HFF-Myc (cell line): ENCODE measurements at regions not wholly inside any gene's neighbourhood (a gene's known extent, or its start where the extent isn't known, plus 50 kb on each side); places are given as distances from the start of the nearest gene placed in this dataset.

ENCODE experiments used
- DNase-seq: peaks from one replicate; pipeline ENCODE4 v3.0.0-alpha.2; 2011; ENCODE audit warnings: low read depth; ENCODE audit errors: extremely low read depth
- H3K4me3 ChIP-seq: replicated peaks from 2 replicates; pipeline ENCODE4 v1.5.1; 2011; ENCODE audit warnings: low read depth, mild to moderate bottlenecking, control low read depth, low read length
- CTCF ChIP-seq: IDR thresholded peaks from 2 replicates; pipeline ENCODE4 v1.5.1; 2012; ENCODE audit warnings: mild to moderate bottlenecking, low read depth, low read length, control low read depth; ENCODE audit errors: missing control alignments

GRCh38 chr9:23153058-23153457, 673.0 kb downstream of the ELAVL2 start:
- no peak for DNase-seq
- H3K4me3 ChIP-seq = no peak overlapping the region
- no peak for TF ChIP-seq CTCF

GRCh38 chr9:23160491-23160890, 665.5 kb downstream of the ELAVL2 start:
- TF ChIP-seq CTCF = no peak
- DNase-seq = no peak
- no peak overlapping the region for H3K4me3 ChIP-seq

- no peak for DNase-seq
- no peak for TF ChIP-seq CTCF
- no peak overlapping the region for H3K4me3 ChIP-seq
Observed at GRCh38 chr9:23160952-23161469, 665.0 kb downstream of the ELAVL2 start.

- no peak overlapping the region for H3K4me3 ChIP-seq
- TF ChIP-seq CTCF = no peak
- DNase-seq = no peak
Observed at GRCh38 chr9:23162789-23163188, 663.3 kb downstream of the ELAVL2 start.

GRCh38 chr9:23171479-23171878, 654.6 kb downstream of the ELAVL2 start:
- no peak for TF ChIP-seq CTCF
- no peak overlapping the region for H3K4me3 ChIP-seq
- DNase-seq = no peak

GRCh38 chr9:23172206-23172605, 653.8 kb downstream of the ELAVL2 start:
- H3K4me3 ChIP-seq = no peak overlapping the region
- no peak for TF ChIP-seq CTCF
- DNase-seq = no peak

- TF ChIP-seq CTCF = no peak
- H3K4me3 ChIP-seq = no peak overlapping the region
- no peak for DNase-seq
Observed at GRCh38 chr9:23172979-23173637, 652.9 kb downstream of the ELAVL2 start.
